OCI-LY3 (cell line): ENCODE measurements at regions not wholly inside any gene's neighbourhood (a gene's known extent, or its start where the extent isn't known, plus 50 kb on each side); places are given as distances from the start of the nearest gene placed in this dataset.

Source experiments
- EZH2phosphoT487 ChIP-seq: fragments of 200-600 bp; shearing (Covaris generic); IDR thresholded peaks from 2 replicates; pipeline ENCODE4 v1.6.1; 2018; ENCODE audit warnings: antibody characterized with exemption, mixed run types, low read depth
- TF ChIP-seq, protein P1 (sequence below): fragments of 200-600, 300-600 bp; sonication (generic); IDR thresholded peaks from 2 replicates; pipeline ENCODE4 v1.5.1; 2014; ENCODE audit warnings: antibody characterized with exemption, low read length, low read depth

DNA sequence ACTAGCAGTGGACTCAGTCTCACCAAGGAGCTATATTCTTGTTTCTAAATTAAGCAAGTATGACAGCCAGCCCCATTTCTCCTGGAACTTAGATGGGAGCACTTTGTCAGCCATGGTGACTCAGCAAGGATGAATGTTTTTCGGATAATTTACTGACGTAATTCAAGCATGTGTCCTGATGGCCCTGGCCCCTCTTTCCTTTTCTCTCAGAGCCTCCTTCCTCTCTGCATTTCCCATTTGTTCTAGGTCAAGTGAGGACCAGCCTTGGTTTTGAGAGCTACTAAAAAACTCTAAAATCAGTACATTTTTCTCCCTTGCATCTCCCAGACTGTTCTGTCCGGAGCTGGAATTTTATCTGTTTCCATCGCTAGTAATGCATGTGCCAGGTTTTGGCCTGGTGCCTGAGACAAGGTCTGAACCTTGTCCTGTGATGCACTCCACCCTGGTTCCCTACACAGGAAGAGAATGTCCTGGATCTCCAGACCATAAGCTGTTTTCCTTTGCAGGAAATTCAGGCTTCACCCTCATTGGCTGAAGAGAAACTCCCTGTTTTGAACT, 256.6 kb upstream of the ROPN1 start:
- TF ChIP-seq, protein P1, sequence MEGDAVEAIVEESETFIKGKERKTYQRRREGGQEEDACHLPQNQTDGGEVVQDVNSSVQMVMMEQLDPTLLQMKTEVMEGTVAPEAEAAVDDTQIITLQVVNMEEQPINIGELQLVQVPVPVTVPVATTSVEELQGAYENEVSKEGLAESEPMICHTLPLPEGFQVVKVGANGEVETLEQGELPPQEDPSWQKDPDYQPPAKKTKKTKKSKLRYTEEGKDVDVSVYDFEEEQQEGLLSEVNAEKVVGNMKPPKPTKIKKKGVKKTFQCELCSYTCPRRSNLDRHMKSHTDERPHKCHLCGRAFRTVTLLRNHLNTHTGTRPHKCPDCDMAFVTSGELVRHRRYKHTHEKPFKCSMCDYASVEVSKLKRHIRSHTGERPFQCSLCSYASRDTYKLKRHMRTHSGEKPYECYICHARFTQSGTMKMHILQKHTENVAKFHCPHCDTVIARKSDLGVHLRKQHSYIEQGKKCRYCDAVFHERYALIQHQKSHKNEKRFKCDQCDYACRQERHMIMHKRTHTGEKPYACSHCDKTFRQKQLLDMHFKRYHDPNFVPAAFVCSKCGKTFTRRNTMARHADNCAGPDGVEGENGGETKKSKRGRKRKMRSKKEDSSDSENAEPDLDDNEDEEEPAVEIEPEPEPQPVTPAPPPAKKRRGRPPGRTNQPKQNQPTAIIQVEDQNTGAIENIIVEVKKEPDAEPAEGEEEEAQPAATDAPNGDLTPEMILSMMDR, result no peak
- no peak for TF ChIP-seq EZH2phosphoT487
